ENCODE measurements at regions not wholly inside any gene's neighbourhood (a gene's known extent, or its start where the extent isn't known, plus 50 kb on each side); places are given as distances from the start of the nearest gene placed in this dataset.

DNA sequence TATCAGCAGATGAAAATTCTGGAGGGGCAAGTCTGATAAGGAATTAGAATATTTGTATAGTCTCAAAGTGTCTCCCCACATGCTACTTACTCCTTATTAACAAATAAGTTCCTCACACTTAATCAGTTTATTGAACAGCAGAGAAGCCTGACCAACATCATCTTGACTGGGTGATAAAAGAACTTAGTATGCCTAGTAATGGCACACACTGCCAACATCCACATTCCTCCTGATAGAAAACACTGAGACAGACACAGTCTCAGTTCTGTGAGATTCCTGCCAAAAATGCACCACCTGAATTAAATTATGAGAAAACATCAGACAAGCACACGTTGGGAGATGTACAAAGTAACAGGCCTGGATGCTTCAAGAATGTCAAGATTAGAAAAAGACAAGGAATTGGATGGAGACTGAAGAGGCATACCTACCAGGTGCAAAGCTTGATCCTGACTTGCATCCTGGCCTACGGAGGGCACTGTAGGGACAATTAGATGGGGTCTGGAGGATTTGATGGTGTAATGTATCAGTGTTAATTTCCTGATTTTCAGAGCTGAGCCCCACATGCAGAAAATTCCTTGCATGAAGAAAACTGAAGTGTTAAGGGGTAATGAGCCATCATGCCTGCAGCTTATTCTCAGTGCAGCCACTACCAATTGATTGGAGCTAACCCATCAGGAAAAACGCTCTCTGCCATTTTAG is 200.4 kb upstream of the SH3BP4 start:
- H3K4me3 ChIP-seq (ENCODE audit: low read depth, low read length): no peak overlapping the region
- TF ChIP-seq, protein P1, sequence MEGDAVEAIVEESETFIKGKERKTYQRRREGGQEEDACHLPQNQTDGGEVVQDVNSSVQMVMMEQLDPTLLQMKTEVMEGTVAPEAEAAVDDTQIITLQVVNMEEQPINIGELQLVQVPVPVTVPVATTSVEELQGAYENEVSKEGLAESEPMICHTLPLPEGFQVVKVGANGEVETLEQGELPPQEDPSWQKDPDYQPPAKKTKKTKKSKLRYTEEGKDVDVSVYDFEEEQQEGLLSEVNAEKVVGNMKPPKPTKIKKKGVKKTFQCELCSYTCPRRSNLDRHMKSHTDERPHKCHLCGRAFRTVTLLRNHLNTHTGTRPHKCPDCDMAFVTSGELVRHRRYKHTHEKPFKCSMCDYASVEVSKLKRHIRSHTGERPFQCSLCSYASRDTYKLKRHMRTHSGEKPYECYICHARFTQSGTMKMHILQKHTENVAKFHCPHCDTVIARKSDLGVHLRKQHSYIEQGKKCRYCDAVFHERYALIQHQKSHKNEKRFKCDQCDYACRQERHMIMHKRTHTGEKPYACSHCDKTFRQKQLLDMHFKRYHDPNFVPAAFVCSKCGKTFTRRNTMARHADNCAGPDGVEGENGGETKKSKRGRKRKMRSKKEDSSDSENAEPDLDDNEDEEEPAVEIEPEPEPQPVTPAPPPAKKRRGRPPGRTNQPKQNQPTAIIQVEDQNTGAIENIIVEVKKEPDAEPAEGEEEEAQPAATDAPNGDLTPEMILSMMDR (IDR thresholded peaks at IDR 0.05; ENCODE audit: insufficient read depth, low read depth, low read length, missing control alignments): no peak
- no peak for DNase-seq (ENCODE audit: low read depth)

DNA sequence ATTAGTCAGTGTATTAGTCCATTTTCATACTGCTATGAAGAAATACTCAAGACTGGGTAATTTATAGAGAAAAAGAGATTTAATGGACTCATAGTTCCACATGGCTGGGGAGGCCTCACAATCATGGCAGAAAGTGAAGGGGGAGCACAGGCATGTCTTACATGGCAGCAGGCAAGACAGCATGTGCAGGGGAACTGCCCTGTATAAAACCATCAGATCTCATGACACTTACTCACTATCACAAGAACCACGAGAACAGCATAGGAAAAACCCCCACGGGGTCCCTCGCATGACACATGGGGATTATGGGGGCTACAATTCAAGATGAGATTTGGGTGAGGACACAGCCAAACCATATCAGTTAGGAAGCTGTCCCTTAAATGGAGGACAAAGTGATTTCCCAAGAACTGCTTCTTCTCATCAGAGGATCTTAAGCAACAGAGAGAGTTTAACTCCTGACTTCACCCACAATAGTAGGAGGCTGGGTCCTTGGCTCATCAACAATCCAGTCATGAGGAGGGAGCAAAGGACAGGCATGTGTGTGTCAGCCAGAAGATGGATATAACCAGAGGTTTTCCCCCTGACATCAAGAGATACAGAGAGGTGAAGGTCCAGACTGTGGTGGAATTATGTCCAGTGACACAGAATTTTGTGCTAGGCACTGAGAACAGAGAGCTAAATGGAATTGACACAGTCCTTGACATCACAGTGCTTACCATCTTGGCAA is 203.8 kb upstream of the SH3BP4 start:
- no peak overlapping the region for H3K4me3 ChIP-seq (ENCODE audit: low read depth, low read length)
- no peak for DNase-seq (ENCODE audit: low read depth)
- TF ChIP-seq, protein P1 (IDR thresholded peaks at IDR 0.05; ENCODE audit: insufficient read depth, low read depth, low read length, missing control alignments): no peak

DNA sequence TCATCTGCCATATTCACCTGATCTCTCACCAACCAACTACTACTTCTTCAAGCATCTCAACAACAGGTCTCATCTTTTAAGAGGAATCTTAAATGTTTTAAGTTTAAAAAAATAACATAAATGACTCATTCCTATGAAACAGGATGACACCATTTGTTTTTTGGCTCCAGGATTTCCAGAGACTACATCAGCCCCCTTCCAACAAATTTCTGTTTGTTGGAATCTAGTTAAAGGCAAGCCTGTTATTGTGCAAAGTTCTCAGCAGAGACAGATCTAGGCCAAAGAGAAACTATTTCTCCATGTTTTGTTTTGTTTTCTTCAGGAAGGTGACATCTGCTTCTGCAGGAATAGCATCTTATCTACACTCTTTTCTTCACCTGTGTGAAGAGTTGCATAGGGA is 204.8 kb upstream of the SH3BP4 start:
- DNase-seq (ENCODE audit: low read depth): no peak
- no peak overlapping the region for H3K4me3 ChIP-seq (ENCODE audit: low read depth, low read length)
- TF ChIP-seq, protein P1 (IDR thresholded peaks at IDR 0.05; ENCODE audit: insufficient read depth, low read depth, low read length, missing control alignments): no peak

DNA sequence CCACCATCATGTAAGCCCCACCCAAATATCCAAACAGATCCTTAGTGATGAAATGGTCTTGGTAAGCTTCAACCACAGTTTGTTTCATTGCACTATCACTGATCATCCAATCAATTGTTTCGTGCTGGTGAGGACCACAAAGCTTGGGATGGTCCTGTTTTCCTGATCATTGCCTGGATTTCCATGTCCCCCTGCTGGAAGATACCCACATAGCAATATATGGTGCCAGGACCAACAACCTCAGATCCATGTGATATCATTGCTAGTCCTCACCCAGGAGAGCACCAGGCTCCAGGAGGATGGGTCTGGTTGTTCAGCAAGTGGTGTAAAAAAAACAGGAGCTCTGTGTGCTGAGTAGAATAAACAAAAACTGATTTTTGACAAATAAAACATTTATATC is 206.5 kb upstream of the SH3BP4 start:
- no peak for DNase-seq (ENCODE audit: low read depth)
- TF ChIP-seq, protein P1 (IDR thresholded peaks at IDR 0.05; ENCODE audit: insufficient read depth, low read depth, low read length, missing control alignments): peak; percentile 17
- H3K4me3 ChIP-seq (ENCODE audit: low read depth, low read length): no peak overlapping the region

DNA sequence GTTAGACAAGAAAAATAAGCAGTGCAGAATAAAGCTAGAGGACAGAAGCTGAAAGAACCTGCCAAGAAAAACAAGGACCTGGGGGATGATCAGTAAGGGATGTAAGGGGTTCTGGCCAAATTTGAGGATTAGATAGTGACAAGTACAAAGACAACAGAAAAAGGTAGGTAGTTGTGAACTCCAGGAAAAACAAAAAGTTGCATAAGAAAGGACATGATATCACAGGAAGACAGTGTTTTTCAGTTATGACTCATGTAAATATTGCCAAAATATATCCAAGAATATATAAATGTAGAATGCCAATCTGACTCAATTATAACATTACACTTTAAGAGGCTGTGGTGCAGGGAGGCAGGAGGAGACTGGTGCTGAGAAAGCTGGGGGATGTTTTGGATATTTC is 209.8 kb upstream of the SH3BP4 start:
- no peak overlapping the region for H3K4me3 ChIP-seq (ENCODE audit: low read depth, low read length)
- no peak for DNase-seq (ENCODE audit: low read depth)
- TF ChIP-seq, protein P1 (IDR thresholded peaks at IDR 0.05; ENCODE audit: insufficient read depth, low read depth, low read length, missing control alignments): no peak

DNA sequence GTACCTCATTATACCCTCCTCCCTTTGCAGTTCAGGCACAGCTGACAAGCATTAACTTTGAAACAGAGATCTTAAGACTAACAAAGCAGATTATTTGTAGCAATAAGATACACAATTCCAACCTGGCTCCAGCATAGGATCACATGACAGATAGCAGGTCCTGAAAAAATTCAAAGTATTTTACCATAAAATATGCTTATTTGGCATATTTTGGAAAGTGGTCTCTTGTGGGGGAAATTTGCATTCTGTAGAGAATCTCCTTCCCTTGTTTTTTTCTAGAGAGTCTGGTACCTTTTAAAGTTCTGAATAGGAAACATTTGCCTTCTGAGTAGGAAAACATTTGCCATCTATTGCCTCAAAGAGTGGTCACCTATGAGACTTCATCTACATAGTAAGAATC is 212.8 kb upstream of the SH3BP4 start:
- TF ChIP-seq, protein P1 (IDR thresholded peaks at IDR 0.05; ENCODE audit: insufficient read depth, low read depth, low read length, missing control alignments): no peak
- DNase-seq (ENCODE audit: low read depth): no peak
- H3K4me3 ChIP-seq (ENCODE audit: low read depth, low read length): no peak overlapping the region
